SK-N-MC (cell line): ENCODE measurements at regions not wholly inside any gene's neighbourhood (a gene's known extent, or its start where the extent isn't known, plus 50 kb on each side); places are given as distances from the start of the nearest gene placed in this dataset.
"Not testable (repeated sequence)": the region's sequence is repeated elsewhere in the genome, so short reads cannot be mapped to it uniquely, and the experiment has no call there.

ENCODE experiments used
- EZH2 ChIP-seq: fragments of 200-600 bp; sonication (generic); IDR thresholded peaks from one replicate; pipeline ENCODE4 v1.6.1; 2017; ENCODE audit warnings: antibody characterized with exemption
- FOXP2 ChIP-seq: optimal IDR thresholded peaks from 2 replicates; pipeline ENCODE3; 2011; ENCODE audit warnings: mild to moderate bottlenecking, moderate library complexity; ENCODE audit not compliant: insufficient read depth; ENCODE audit errors: extremely low read length, control extremely low read depth
- POLR2AphosphoS5 ChIP-seq: IDR thresholded peaks from 2 replicates; pipeline ENCODE4 v1.6.1; 2012; ENCODE audit warnings: mild to moderate bottlenecking, low read depth, low read length, borderline replicate concordance

DNA sequence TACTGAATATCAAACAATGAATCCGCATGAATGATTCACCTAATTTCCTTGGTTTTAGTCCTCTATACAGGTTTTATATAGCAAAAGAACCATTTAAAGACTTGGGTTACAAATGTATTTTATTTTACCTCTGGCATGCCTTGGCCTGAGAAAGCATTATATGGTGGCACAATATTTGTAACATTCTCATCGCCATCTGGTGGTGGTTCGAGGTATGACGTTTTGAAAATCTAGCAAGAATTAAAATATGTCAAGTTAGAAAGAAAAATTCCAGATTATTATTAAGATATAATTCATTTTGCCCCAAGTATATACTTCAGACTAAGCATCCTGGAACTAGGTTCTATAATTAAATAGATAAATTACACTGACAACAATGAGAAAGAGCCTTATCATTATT, 445.9 kb downstream of the ZNF33B start:
- TF ChIP-seq POLR2AphosphoS5, EZH2, FOXP2: not testable (repeated sequence)
